MG63 (cell line): ENCODE measurements at regions not wholly inside any gene's neighbourhood (a gene's known extent, or its start where the extent isn't known, plus 50 kb on each side); places are given as distances from the start of the nearest gene placed in this dataset.

Source experiments
- DNase-seq: peaks from one replicate; pipeline ENCODE4 v3.0.0-alpha.2; 2020
- H3K27me3 ChIP-seq: fragments of 250-450 bp; sonication (Bioruptor Pico); 2 replicates; pipeline ENCODE4 v1.5.1; 2020; ENCODE audit warnings: mild to moderate bottlenecking, moderate library complexity
- H3K36me3 ChIP-seq: fragments of 250-450 bp; sonication (Bioruptor Pico); 2 replicates; pipeline ENCODE4 v1.5.1; 2020; ENCODE audit warnings: mild to moderate bottlenecking, moderate library complexity
- H3K4me3 ChIP-seq: fragments of 250-450 bp; sonication (Bioruptor Pico); 2 replicates; pipeline ENCODE4 v1.5.1; 2020; ENCODE audit warnings: mild to moderate bottlenecking, moderate library complexity
- H3K9me3 ChIP-seq: fragments of 250-450 bp; sonication (Bioruptor Pico); 2 replicates; pipeline ENCODE4 v1.5.1; 2020; ENCODE audit warnings: mild to moderate bottlenecking, moderate library complexity

- Histone ChIP-seq H3K36me3 (no peaks in the 10 kb centered on the region), H3K4me3 (no peak overlapping the region), H3K27me3 (no peaks in the 10 kb centered on the region), H3K9me3 (no peaks in the 10 kb centered on the region)
- DNase-seq = no peak
These were observed 302.6 kb downstream of the LIG4 start for GRCh38 chr13:107912745-107913144.

- DNase-seq = no peak
- H3K27me3 ChIP-seq = no peaks in the 10 kb centered on the region
- H3K9me3 ChIP-seq = no peaks in the 10 kb centered on the region; the same call in 1 of the 2 replicates
- no peak overlapping the region for H3K4me3 ChIP-seq
- no peaks in the 10 kb centered on the region for H3K36me3 ChIP-seq
These were observed 308.1 kb downstream of the LIG4 start for GRCh38 chr13:107907065-107907805.

GRCh38 chr13:107906131-107906530 lies 309.2 kb downstream of the LIG4 start:
- Histone ChIP-seq H3K9me3 (no peaks in the 10 kb centered on the region; the same call in 1 of the 2 replicates), H3K4me3 (no peak overlapping the region), H3K27me3 (no peaks in the 10 kb centered on the region), H3K36me3 (no peaks in the 10 kb centered on the region)
- no peak for DNase-seq

GRCh38 chr13:107901996-107902562 lies 313.3 kb downstream of the LIG4 start:
- DNase-seq = no peak
- Histone ChIP-seq H3K27me3 (no peaks in the 10 kb centered on the region), H3K36me3 (no peaks in the 10 kb centered on the region), H3K9me3 (no peaks in the 10 kb centered on the region; the same call in 1 of the 2 replicates), H3K4me3 (no peak overlapping the region)

GRCh38 chr13:107901230-107901629 lies 314.1 kb downstream of the LIG4 start:
- Histone ChIP-seq H3K4me3 (no peak overlapping the region), H3K36me3 (no peaks in the 10 kb centered on the region), H3K27me3 (no peaks in the 10 kb centered on the region), H3K9me3 (no peaks in the 10 kb centered on the region; the same call in 1 of the 2 replicates)
- DNase-seq = no peak

- H3K9me3 ChIP-seq = no peaks in the 10 kb centered on the region; the same call in 1 of the 2 replicates
- H3K36me3 ChIP-seq = no peaks in the 10 kb centered on the region
- no peaks in the 10 kb centered on the region for H3K27me3 ChIP-seq
- DNase-seq = no peak
- H3K4me3 ChIP-seq = no peak overlapping the region
These were observed 314.6 kb downstream of the LIG4 start for GRCh38 chr13:107900775-107901174.

GRCh38 chr13:107886118-107886517 lies 329.2 kb downstream of the LIG4 start:
- H3K27me3 ChIP-seq = no peaks in the 10 kb centered on the region
- H3K9me3 ChIP-seq = no peaks in the 10 kb centered on the region
- H3K36me3 ChIP-seq = no peaks in the 10 kb centered on the region
- no peak for DNase-seq
- H3K4me3 ChIP-seq = no peak overlapping the region

- DNase-seq = no peak
- Histone ChIP-seq H3K36me3 (no peaks in the 10 kb centered on the region), H3K27me3 (no peaks in the 10 kb centered on the region), H3K9me3 (peaks cover 7% of the 10 kb centered on the region), H3K4me3 (no peak overlapping the region)
These were observed 330.8 kb downstream of the LIG4 start for GRCh38 chr13:107884564-107884963.

- Histone ChIP-seq H3K27me3 (no peaks in the 10 kb centered on the region), H3K4me3 (peak overlapping the region; percentile 42), H3K36me3 (no peaks in the 10 kb centered on the region), H3K9me3 (peaks cover 7% of the 10 kb centered on the region)
- DNase-seq = peak; percentile 42
These were observed 331.7 kb downstream of the LIG4 start for GRCh38 chr13:107883561-107884175.

GRCh38 chr13:107882708-107883560 lies 332.4 kb downstream of the LIG4 start:
- Histone ChIP-seq H3K36me3 (no peaks in the 10 kb centered on the region), H3K27me3 (no peaks in the 10 kb centered on the region), H3K4me3 (peak overlapping the region; percentile 42), H3K9me3 (peaks cover 7% of the 10 kb centered on the region)
- DNase-seq = peak; percentile 49

GRCh38 chr13:107881362-107881761 lies 334.0 kb downstream of the LIG4 start:
- H3K9me3 ChIP-seq = peaks cover 9% of the 10 kb centered on the region
- no peak overlapping the region for H3K4me3 ChIP-seq
- no peaks in the 10 kb centered on the region for H3K36me3 ChIP-seq
- DNase-seq = no peak
- H3K27me3 ChIP-seq = no peaks in the 10 kb centered on the region

- no peak overlapping the region for H3K4me3 ChIP-seq
- H3K9me3 ChIP-seq = peaks cover 3% of the 10 kb centered on the region; the same call in 1 of the 2 replicates
- no peak for DNase-seq
- H3K27me3 ChIP-seq = no peaks in the 10 kb centered on the region
- no peaks in the 10 kb centered on the region for H3K36me3 ChIP-seq
These were observed 340.9 kb downstream of the LIG4 start for GRCh38 chr13:107874456-107874855.

GRCh38 chr13:107873926-107874325 lies 341.4 kb downstream of the LIG4 start:
- H3K27me3 ChIP-seq = no peaks in the 10 kb centered on the region
- no peak overlapping the region for H3K4me3 ChIP-seq
- peaks cover 3% of the 10 kb centered on the region; the same call in 1 of the 2 replicates for H3K9me3 ChIP-seq
- no peak for DNase-seq
- H3K36me3 ChIP-seq = no peaks in the 10 kb centered on the region

GRCh38 chr13:107870400-107870799 lies 344.9 kb downstream of the LIG4 start:
- Histone ChIP-seq H3K36me3 (no peaks in the 10 kb centered on the region), H3K9me3 (no peaks in the 10 kb centered on the region), H3K27me3 (no peaks in the 10 kb centered on the region), H3K4me3 (no peak overlapping the region)
- DNase-seq = no peak

- H3K27me3 ChIP-seq = no peaks in the 10 kb centered on the region
- no peaks in the 10 kb centered on the region for H3K9me3 ChIP-seq
- no peaks in the 10 kb centered on the region for H3K36me3 ChIP-seq
- H3K4me3 ChIP-seq = peak overlapping the region; percentile 73
- peak; percentile 53 for DNase-seq
These were observed 347.4 kb downstream of the LIG4 start for GRCh38 chr13:107867701-107868661.
